Stimulated activated memory B cell treated with anti-CD40 and anti-IgM and Interleukin-4, amounts not matched to agents 10 μg/mL and 1 μg/mL and 100 μg/mL, for 72 hours (primary cell): ENCODE measurements at regions not wholly inside any gene's neighbourhood (a gene's known extent, or its start where the extent isn't known, plus 50 kb on each side); places are given as distances from the start of the nearest gene placed in this dataset.
"Not testable (repeated sequence)": the region's sequence is repeated elsewhere in the genome, so short reads cannot be mapped to it uniquely, and the experiment has no call there.

Experiments
- ATAC-seq: fragments of 150-1000 bp; cut with Tn5 transposase; 2 replicates; pipeline ENCODE4 v1.10.0; 2021
- H3K27ac Mint-ChIP-seq: one replicate; pipeline ENCODE4 v1.8.0; 2022; ENCODE audit warnings: mild to moderate bottlenecking, mixed read lengths
- H3K27me3 Mint-ChIP-seq: one replicate; pipeline ENCODE4 v1.8.0; 2022; ENCODE audit warnings: mixed read lengths
- H3K36me3 Mint-ChIP-seq: one replicate; pipeline ENCODE4 v1.8.0; 2022; ENCODE audit warnings: mixed read lengths
- H3K4me1 Mint-ChIP-seq: one replicate; pipeline ENCODE4 v1.8.0; 2022; ENCODE audit warnings: mixed read lengths
- H3K4me3 Mint-ChIP-seq: one replicate; pipeline ENCODE4 v1.8.0; 2022; ENCODE audit warnings: mild to moderate bottlenecking, moderate library complexity, mixed read lengths
- H3K9me3 Mint-ChIP-seq: one replicate; pipeline ENCODE4 v1.8.0; 2022; ENCODE audit warnings: mixed read lengths

DNA sequence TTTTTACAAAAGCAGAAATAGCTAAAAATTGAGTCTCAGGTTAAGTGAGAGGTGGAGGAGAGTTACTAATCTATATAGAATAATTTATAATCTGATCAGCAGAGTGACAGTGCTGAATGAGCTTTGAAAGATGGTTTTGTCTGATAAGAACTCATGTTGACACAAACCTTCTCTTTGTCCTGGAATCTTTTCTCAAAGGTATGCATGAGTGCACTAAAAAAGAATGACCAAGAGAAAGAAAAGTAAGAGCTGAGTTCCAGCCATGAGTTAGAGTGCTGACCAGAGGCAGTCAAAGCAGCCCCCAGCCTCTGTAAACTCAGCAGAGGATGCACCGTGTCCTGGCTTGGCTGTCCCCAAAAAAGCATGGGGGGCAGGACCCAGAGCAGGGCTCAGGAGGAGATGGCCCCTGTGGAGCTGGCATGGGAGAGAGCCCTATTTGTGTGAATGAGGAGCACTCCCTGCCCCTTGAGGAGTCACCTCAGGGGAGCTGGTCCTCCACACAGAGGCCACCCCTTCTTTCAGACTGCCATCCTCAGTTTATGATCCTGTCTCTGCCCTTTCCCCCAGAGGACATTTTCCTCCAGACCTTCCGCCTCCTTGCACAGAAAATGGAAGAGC, 129.8 kb downstream of the SEC23A start:
- Mint-ChIP-seq H3K9me3 (peaks cover 8% of the 10 kb centered on the region), H3K4me1 (no peaks in the 10 kb centered on the region), H3K27me3 (peaks cover 6% of the 10 kb centered on the region), H3K36me3 (no peaks in the 10 kb centered on the region), H3K4me3 (no peak overlapping the region), H3K27ac (no peak overlapping the region)
- no peak for ATAC-seq

GRCh38 chr14:38972511-38972910, 130.5 kb downstream of the SEC23A start:
- peaks cover 3% of the 10 kb centered on the region for H3K9me3 Mint-ChIP-seq
- H3K27ac Mint-ChIP-seq: no peak overlapping the region
- no peaks in the 10 kb centered on the region for H3K27me3 Mint-ChIP-seq
- H3K4me3 Mint-ChIP-seq: no peak overlapping the region
- no peaks in the 10 kb centered on the region for H3K4me1 Mint-ChIP-seq
- no peaks in the 10 kb centered on the region for H3K36me3 Mint-ChIP-seq
- ATAC-seq: no peak

DNA sequence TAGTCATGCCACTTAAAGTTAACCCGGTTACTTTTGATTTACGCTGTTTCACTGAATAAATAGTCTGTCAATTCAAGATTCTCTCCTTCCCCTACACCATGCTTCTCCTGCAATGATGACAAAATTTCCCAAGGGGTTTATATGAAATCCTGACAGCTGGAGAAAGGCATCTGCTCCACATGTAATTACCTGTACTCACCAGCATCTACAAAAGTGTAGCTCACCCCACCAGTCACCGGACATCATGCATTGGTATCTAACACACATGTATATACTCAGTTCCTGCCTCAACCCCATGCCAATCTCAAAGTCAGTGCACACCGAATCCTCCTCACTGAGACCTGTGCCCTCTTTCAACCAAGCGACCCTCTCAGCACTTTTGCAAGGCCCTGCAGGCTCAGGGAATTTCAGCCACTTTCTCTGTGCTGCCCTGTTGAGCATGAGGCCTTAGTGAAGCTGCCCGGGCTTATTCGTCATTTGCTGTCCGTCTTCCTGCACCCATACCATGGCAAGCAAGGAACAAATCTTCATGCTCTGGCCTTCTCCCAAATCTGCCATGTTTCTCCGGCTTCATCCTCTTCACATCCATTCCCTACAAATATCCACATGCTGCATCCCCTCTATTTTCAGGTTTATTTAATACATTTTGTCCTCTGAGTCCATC, 131.6 kb downstream of the SEC23A start:
- H3K4me3 Mint-ChIP-seq: no peak overlapping the region
- H3K4me1 Mint-ChIP-seq: no peaks in the 10 kb centered on the region
- no peak for ATAC-seq
- no peaks in the 10 kb centered on the region for H3K36me3 Mint-ChIP-seq
- H3K27me3 Mint-ChIP-seq: no peaks in the 10 kb centered on the region
- H3K9me3 Mint-ChIP-seq: peaks cover 3% of the 10 kb centered on the region
- no peak overlapping the region for H3K27ac Mint-ChIP-seq

DNA sequence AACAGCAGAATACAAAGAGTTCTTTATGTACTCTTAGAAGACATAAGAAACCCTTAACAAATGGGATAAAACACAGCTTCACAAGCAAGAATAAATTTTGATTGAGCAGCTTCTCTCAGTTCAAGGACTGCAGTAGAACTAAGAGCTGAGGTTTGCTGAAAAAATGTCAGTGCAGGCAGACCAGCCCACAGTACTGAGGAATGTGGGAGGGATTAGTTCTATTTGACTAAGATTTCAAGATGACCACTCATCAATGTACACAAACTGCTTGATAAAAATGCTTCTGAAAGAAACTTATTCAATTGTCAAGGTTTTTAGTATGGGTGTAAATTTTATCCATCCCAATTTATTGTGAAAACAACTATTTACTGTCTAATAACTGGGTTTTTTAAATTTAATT, 138.4 kb downstream of the SEC23A start:
- Mint-ChIP-seq H3K27me3 (no peaks in the 10 kb centered on the region), H3K36me3 (no peaks in the 10 kb centered on the region), H3K4me3 (no peak overlapping the region), H3K4me1 (no peaks in the 10 kb centered on the region), H3K9me3 (no peaks in the 10 kb centered on the region), H3K27ac (no peak overlapping the region)
- no peak for ATAC-seq

DNA sequence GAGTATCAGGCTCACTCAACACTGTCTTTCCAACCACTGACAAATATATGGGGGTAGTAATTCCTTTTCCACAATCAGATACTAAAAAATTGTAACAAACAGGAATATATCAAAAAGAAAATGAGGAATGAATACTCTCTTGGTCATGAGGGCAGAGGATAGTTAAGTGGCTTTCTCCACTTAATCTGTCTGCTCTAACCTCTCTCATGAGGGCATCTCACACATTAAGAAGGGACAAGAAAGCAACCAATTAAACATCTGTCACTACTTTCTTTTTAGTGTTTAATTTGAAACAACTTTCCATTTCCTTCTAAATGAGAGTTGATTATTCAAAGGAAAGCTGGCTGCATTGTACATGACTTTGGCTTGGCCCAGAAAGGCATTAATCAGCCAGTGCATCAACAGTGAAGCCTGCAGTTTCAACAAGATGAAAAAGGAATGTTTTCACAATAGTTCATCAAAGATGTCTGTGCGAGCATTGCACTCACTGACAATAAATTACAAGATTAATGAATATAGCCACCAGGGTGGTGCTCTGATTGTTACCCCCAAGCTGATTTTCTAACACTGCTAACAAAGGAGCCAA, 142.0 kb downstream of the SEC23A start:
- peaks cover 2% of the 10 kb centered on the region for H3K27me3 Mint-ChIP-seq
- no peak overlapping the region for H3K27ac Mint-ChIP-seq
- H3K4me1 Mint-ChIP-seq: no peaks in the 10 kb centered on the region
- ATAC-seq: no peak
- no peaks in the 10 kb centered on the region for H3K9me3 Mint-ChIP-seq
- no peaks in the 10 kb centered on the region for H3K36me3 Mint-ChIP-seq
- H3K4me3 Mint-ChIP-seq: no peak overlapping the region

DNA sequence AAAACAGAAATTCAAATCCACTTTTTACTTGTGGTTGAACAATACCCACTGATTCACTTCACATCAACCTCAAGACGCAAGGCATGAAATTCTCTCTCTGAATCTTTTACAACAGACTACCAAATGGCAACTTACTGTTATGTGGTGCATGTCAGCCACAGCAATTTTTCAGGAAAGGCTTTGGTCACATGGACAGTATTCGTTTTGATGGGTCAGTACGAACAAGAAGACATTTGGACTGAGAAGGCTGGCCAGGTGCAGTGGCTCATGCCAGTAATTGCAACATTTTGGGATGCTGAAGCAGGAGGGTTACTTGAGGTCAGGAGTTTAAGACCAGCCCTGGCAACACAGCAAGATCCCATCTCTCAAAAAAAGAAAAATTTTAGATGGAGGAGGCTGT, 144.0 kb downstream of the SEC23A start:
- Mint-ChIP-seq H3K4me1 (no peaks in the 10 kb centered on the region), H3K9me3 (no peaks in the 10 kb centered on the region), H3K4me3 (no peak overlapping the region), H3K36me3 (no peaks in the 10 kb centered on the region), H3K27me3 (peaks cover 10% of the 10 kb centered on the region), H3K27ac (no peak overlapping the region)
- no peak for ATAC-seq

GRCh38 chr14:38958589-38958988, 144.4 kb downstream of the SEC23A start:
- H3K9me3 Mint-ChIP-seq: no peaks in the 10 kb centered on the region
- peaks cover 10% of the 10 kb centered on the region for H3K27me3 Mint-ChIP-seq
- H3K27ac Mint-ChIP-seq: no peak overlapping the region
- H3K4me1 Mint-ChIP-seq: no peaks in the 10 kb centered on the region
- H3K36me3 Mint-ChIP-seq: no peaks in the 10 kb centered on the region
- H3K4me3 Mint-ChIP-seq: no peak overlapping the region
- ATAC-seq: no peak

GRCh38 chr14:38951451-38951850, 151.6 kb downstream of the SEC23A start:
- Mint-ChIP-seq H3K9me3 (no peaks in the 10 kb centered on the region), H3K4me3 (no peak overlapping the region), H3K4me1 (no peaks in the 10 kb centered on the region), H3K27me3 (peaks cover 10% of the 10 kb centered on the region), H3K36me3 (no peaks in the 10 kb centered on the region), H3K27ac (no peak overlapping the region)
- no peak for ATAC-seq

GRCh38 chr14:38950676-38951075, 152.4 kb downstream of the SEC23A start:
- ATAC-seq: no peak
- H3K4me1 Mint-ChIP-seq: no peaks in the 10 kb centered on the region
- H3K27ac Mint-ChIP-seq: no peak overlapping the region
- H3K4me3 Mint-ChIP-seq: no peak overlapping the region
- no peaks in the 10 kb centered on the region for H3K36me3 Mint-ChIP-seq
- H3K9me3 Mint-ChIP-seq: no peaks in the 10 kb centered on the region
- peaks cover 5% of the 10 kb centered on the region for H3K27me3 Mint-ChIP-seq

GRCh38 chr14:38948576-38948975, 154.5 kb downstream of the SEC23A start:
- Mint-ChIP-seq H3K36me3 (no peaks in the 10 kb centered on the region), H3K4me3 (no peak overlapping the region), H3K27ac (no peak overlapping the region), H3K27me3 (no peaks in the 10 kb centered on the region), H3K4me1 (no peaks in the 10 kb centered on the region), H3K9me3 (no peaks in the 10 kb centered on the region)
- ATAC-seq: no peak

- H3K4me3 Mint-ChIP-seq: no peak overlapping the region
- H3K27ac Mint-ChIP-seq: no peak overlapping the region
- no peaks in the 10 kb centered on the region for H3K27me3 Mint-ChIP-seq
- ATAC-seq: no peak
- no peaks in the 10 kb centered on the region for H3K4me1 Mint-ChIP-seq
- H3K9me3 Mint-ChIP-seq: no peaks in the 10 kb centered on the region
- no peaks in the 10 kb centered on the region for H3K36me3 Mint-ChIP-seq
These were observed 154.9 kb downstream of the SEC23A start for GRCh38 chr14:38948171-38948570.

DNA sequence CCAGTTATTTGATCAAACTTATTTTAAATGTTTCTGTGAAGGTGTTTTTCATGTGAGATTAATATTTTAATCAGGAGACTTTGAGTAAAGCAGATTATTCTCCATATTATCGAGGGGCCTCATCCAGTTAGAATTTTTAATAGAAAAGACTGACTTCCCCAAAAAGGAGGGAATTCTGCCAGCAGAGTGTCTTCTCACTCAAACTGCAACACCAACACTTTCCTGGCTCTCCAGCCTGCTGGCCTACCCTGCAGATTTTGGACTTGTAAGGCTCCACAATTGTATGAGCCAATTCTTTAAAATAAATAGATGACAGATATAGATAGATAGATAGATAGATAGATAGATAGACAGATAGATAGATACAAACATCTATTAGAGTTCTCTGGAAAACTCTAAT, 155.7 kb downstream of the SEC23A start:
- no peak for ATAC-seq
- Mint-ChIP-seq H3K4me1 (no peaks in the 10 kb centered on the region), H3K27ac (no peak overlapping the region), H3K4me3 (no peak overlapping the region), H3K36me3 (no peaks in the 10 kb centered on the region), H3K9me3 (no peaks in the 10 kb centered on the region), H3K27me3 (no peaks in the 10 kb centered on the region)

GRCh38 chr14:38944691-38945090, 158.3 kb downstream of the SEC23A start:
- H3K36me3 Mint-ChIP-seq: no peaks in the 10 kb centered on the region
- no peak for ATAC-seq
- no peak overlapping the region for H3K4me3 Mint-ChIP-seq
- no peaks in the 10 kb centered on the region for H3K9me3 Mint-ChIP-seq
- no peaks in the 10 kb centered on the region for H3K27me3 Mint-ChIP-seq
- H3K4me1 Mint-ChIP-seq: no peaks in the 10 kb centered on the region
- no peak overlapping the region for H3K27ac Mint-ChIP-seq

DNA sequence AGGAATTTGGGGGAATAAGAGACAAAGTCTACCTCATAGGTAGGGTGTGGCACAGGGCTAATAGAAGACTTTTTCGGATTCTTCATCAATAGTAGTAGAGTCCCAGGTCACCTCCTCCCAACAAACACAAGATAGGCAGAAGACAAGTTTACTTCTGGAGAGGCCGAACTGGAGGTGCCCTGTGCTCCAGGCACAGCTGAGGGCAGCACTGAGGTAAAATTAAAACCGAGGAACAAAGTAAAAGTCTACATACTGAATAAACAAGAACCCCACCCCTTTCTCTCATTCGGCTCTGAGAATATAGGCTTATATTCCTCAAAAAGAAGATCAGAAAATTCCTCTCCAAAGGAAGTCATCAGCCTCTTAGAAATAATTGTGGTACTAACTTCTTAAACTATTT, 161.5 kb downstream of the SEC23A start:
- ATAC-seq: no peak
- Mint-ChIP-seq H3K27me3 (no peaks in the 10 kb centered on the region), H3K9me3 (no peaks in the 10 kb centered on the region), H3K4me1 (no peaks in the 10 kb centered on the region), H3K36me3 (no peaks in the 10 kb centered on the region), H3K4me3 (no peak overlapping the region), H3K27ac (no peak overlapping the region)

GRCh38 chr14:38932653-38933000, 170.4 kb downstream of the SEC23A start:
- H3K4me1 Mint-ChIP-seq, H3K27ac Mint-ChIP-seq, H3K36me3 Mint-ChIP-seq, H3K9me3 Mint-ChIP-seq, H3K4me3 Mint-ChIP-seq, ATAC-seq: not testable (repeated sequence)
- peaks cover 11% of the 10 kb centered on the region for H3K27me3 Mint-ChIP-seq

DNA sequence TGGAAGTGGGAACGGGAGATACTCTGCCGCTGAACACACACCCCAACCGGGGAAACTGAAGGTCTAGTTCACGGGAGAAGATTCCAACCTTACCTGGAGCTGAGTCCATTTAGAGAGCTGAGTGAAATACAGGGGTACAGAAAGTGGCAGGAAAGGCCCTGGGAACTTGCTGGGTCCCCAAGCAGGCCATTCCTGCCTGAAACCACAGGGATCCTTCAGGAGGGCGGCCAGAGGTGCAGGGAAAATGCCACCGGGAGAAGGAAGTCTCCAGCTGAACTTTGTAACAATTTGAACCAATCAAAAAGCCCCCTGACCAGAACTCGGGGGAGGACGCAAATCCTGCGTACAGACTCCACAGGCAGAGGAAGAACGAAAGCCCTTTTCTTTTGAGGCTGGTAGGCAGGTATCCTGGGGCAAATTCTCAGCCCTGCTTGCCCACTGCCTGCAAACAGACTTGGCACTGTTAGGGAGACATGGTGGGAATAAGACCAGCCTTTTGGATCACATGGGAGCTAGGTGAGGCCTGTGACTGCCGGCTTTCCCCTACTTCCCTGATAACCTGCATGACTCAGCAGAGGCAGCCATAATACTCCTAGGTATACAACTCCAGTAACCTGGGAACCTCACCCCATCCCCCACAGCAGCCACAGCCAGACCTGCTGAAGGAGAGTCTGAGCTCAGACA, 170.9 kb downstream of the SEC23A start:
- no peaks in the 10 kb centered on the region for H3K4me1 Mint-ChIP-seq
- no peaks in the 10 kb centered on the region for H3K36me3 Mint-ChIP-seq
- peaks cover 11% of the 10 kb centered on the region for H3K27me3 Mint-ChIP-seq
- H3K9me3 Mint-ChIP-seq: no peaks in the 10 kb centered on the region
- H3K4me3 Mint-ChIP-seq: no peak overlapping the region
- ATAC-seq: no peak
- no peak overlapping the region for H3K27ac Mint-ChIP-seq
